GM23248 (cell line): ENCODE measurements at regions not wholly inside any gene's neighbourhood (a gene's known extent, or its start where the extent isn't known, plus 50 kb on each side); places are given as distances from the start of the nearest gene placed in this dataset.

Source experiments
- DNase-seq: peaks from one replicate; pipeline ENCODE4 v3.0.0-alpha.2; 2015
- H2AFZ ChIP-seq: fragments of 200-600 bp; sonication (generic); 2 replicates; pipeline ENCODE4 v1.6.1; 2016; ENCODE audit warnings: antibody characterized with exemption
- H3F3A ChIP-seq: fragments of 200-600 bp; sonication (generic); 2 replicates; pipeline ENCODE4 v1.6.1; 2016; ENCODE audit warnings: mild to moderate bottlenecking, antibody characterized with exemption, mixed run types; ENCODE audit not compliant: insufficient read depth
- H3K27ac ChIP-seq: fragments of 200-600 bp; sonication (generic); 2 replicates; pipeline ENCODE4 v1.5.1; 2016; ENCODE audit warnings: mild to moderate bottlenecking
- H3K27me3 ChIP-seq: fragments of 200-600 bp; sonication (generic); replicated peaks from 2 replicates; pipeline ENCODE4 v1.6.1; 2016; ENCODE audit warnings: mild to moderate bottlenecking; ENCODE audit not compliant: insufficient read depth
- H3K36me3 ChIP-seq: fragments of 200-600 bp; sonication (generic); 2 replicates; pipeline ENCODE4 v1.6.1; 2016; ENCODE audit warnings: low read depth, mild to moderate bottlenecking
- H3K4me1 ChIP-seq: fragments of 200-600 bp; sonication (generic); 2 replicates; pipeline ENCODE4 v1.6.1; 2016; ENCODE audit warnings: mild to moderate bottlenecking; ENCODE audit not compliant: insufficient read depth
- H3K4me2 ChIP-seq: fragments of 200-600 bp; sonication (generic); one replicate; pipeline ENCODE4 v1.6.1; 2016; ENCODE audit warnings: mild to moderate bottlenecking; ENCODE audit not compliant: unreplicated experiment
- H3K4me3 ChIP-seq: fragments of 200-600 bp; sonication (generic); 2 replicates; pipeline ENCODE4 v1.5.1; 2016; ENCODE audit warnings: mild to moderate bottlenecking
- H3K79me2 ChIP-seq: fragments of 200-600 bp; sonication (generic); 2 replicates; pipeline ENCODE4 v1.6.1; 2016; ENCODE audit warnings: mild to moderate bottlenecking; ENCODE audit not compliant: insufficient read depth
- H3K9ac ChIP-seq: fragments of 200-600 bp; sonication (generic); 2 replicates; pipeline ENCODE4 v1.6.1; 2016; ENCODE audit warnings: mild to moderate bottlenecking
- H3K9me2 ChIP-seq: fragments of 200-600 bp; sonication (generic); 2 replicates; pipeline ENCODE4 v1.6.1; 2016; ENCODE audit warnings: mixed run types, mild to moderate bottlenecking, moderate library complexity; ENCODE audit not compliant: insufficient read depth
- H3K9me3 ChIP-seq: fragments of 200-600 bp; sonication (generic); one replicate; pipeline ENCODE4 v1.6.1; 2017; ENCODE audit warnings: low read depth
- H4K20me1 ChIP-seq: fragments of 200-600 bp; sonication (generic); 2 replicates; pipeline ENCODE4 v1.6.0; 2016; ENCODE audit not compliant: insufficient read depth
- EZH2 ChIP-seq: fragments of 200-600 bp; sonication (generic); IDR thresholded peaks from 2 replicates; pipeline ENCODE4 v1.6.1; 2018; ENCODE audit warnings: antibody characterized with exemption, mild to moderate bottlenecking; ENCODE audit not compliant: insufficient read depth, poor library complexity, severe bottlenecking
- EZH2phosphoT487 ChIP-seq: fragments of 200-600 bp; sonication (generic); IDR thresholded peaks from 2 replicates; pipeline ENCODE4 v1.6.1; 2018; ENCODE audit warnings: antibody characterized with exemption, moderate library complexity, mild to moderate bottlenecking, low read depth; ENCODE audit not compliant: insufficient read depth
- WGBS, 2 experiments: methylation state at CpG; one replicate each; pipeline ENCODE4 v1.1.6; 2015 to 2017; ENCODE audit warnings: low lambda C conversion rate in 2 of 2, low coverage in 1 of 2; ENCODE audit errors: missing lambda C conversion rate in 2 of 2; 5-methylcytosine and 5-hydroxymethylcytosine counted together
- in situ Hi-C: fragments of 300-500 bp; cut with MboI; formaldehyde crosslinking; loops from 2 replicates; pipeline ENCODE4 v1.15.0; 2020

GRCh38 chr10:124254490-124254889 lies 161.1 kb upstream of the CHST15 start:
- H2AFZ ChIP-seq = no peak overlapping the region
- no peaks in the 10 kb centered on the region for H4K20me1 ChIP-seq
- H3K36me3 ChIP-seq = no peaks in the 10 kb centered on the region
- H3K79me2 ChIP-seq = no peaks in the 10 kb centered on the region
- no peaks in the 10 kb centered on the region for H3K9me3 ChIP-seq
- in situ Hi-C loops = no loop called here
- H3K9me2 ChIP-seq = no peaks in the 10 kb centered on the region
- H3K4me3 ChIP-seq = no peak overlapping the region
- H3K27ac ChIP-seq = no peak overlapping the region
- no peaks in the 10 kb centered on the region for H3K4me1 ChIP-seq
- TF ChIP-seq EZH2phosphoT487 = no peak
- no peak for TF ChIP-seq EZH2
- WGBS, 2 experiments = 43 to 44% methylated on average over 8 of the region's 8 CpGs
- no peak overlapping the region for H3K9ac ChIP-seq
- H3F3A ChIP-seq = no peaks in the 10 kb centered on the region
- DNase-seq = no peak
- H3K27me3 ChIP-seq = 0 out of 2 replicates have a peak, but pooled peaks cover 5% of the 10 kb centered on the region
- no peak overlapping the region for H3K4me2 ChIP-seq

- H3K27me3 ChIP-seq = 0 out of 2 replicates have a peak, but pooled peaks cover 5% of the 10 kb centered on the region
- no peaks in the 10 kb centered on the region for H3K36me3 ChIP-seq
- no peak for TF ChIP-seq EZH2phosphoT487
- no peak for TF ChIP-seq EZH2
- no peaks in the 10 kb centered on the region for H4K20me1 ChIP-seq
- in situ Hi-C loops = no loop called here
- no peaks in the 10 kb centered on the region for H3K9me3 ChIP-seq
- H3K79me2 ChIP-seq = no peaks in the 10 kb centered on the region
- H3K4me3 ChIP-seq = no peak overlapping the region
- no peak overlapping the region for H2AFZ ChIP-seq
- H3K4me1 ChIP-seq = no peaks in the 10 kb centered on the region
- no peak overlapping the region for H3K27ac ChIP-seq
- H3K9ac ChIP-seq = no peak overlapping the region
- H3K9me2 ChIP-seq = no peaks in the 10 kb centered on the region
- H3F3A ChIP-seq = no peaks in the 10 kb centered on the region
- 11% methylated on average over 1 of the region's 1 CpG for WGBS, 2 experiments
- no peak for DNase-seq
- no peak overlapping the region for H3K4me2 ChIP-seq
Measured at GRCh38 chr10:124253006-124253405, 159.6 kb upstream of the CHST15 start.

- in situ Hi-C loops = no loop called here
- no peak for DNase-seq
Measured at GRCh38 chr10:124252097-124252715, 158.8 kb upstream of the CHST15 start.

GRCh38 chr10:124251317-124252065 lies 158.1 kb upstream of the CHST15 start:
- no peak overlapping the region for H3K27ac ChIP-seq
- in situ Hi-C loops = no loop called here
- no peak overlapping the region for H3K4me2 ChIP-seq
- H3K9me2 ChIP-seq = no peaks in the 10 kb centered on the region
- no peaks in the 10 kb centered on the region for H3F3A ChIP-seq
- no peaks in the 10 kb centered on the region for H3K79me2 ChIP-seq
- no peaks in the 10 kb centered on the region for H4K20me1 ChIP-seq
- H3K9me3 ChIP-seq = no peaks in the 10 kb centered on the region
- 18 to 23% methylated on average over 4 of the region's 4 CpGs for WGBS, 2 experiments
- no peaks in the 10 kb centered on the region for H3K36me3 ChIP-seq
- H3K9ac ChIP-seq = no peak overlapping the region
- 0 out of 2 replicates have a peak, but pooled peaks cover 5% of the 10 kb centered on the region for H3K27me3 ChIP-seq
- TF ChIP-seq EZH2phosphoT487 (no peak), EZH2 (no peak)
- no peaks in the 10 kb centered on the region for H3K4me1 ChIP-seq
- H3K4me3 ChIP-seq = no peak overlapping the region
- DNase-seq = no peak
- H2AFZ ChIP-seq = no peak overlapping the region

More at GRCh38 chr10:124252097-124252715, 158.8 kb upstream of the CHST15 start:
- H3K4me3 ChIP-seq = no peak overlapping the region
- 25 to 26% methylated on average over 8 of the region's 8 CpGs for WGBS, 2 experiments
- no peaks in the 10 kb centered on the region for H3F3A ChIP-seq
- H4K20me1 ChIP-seq = no peaks in the 10 kb centered on the region
- TF ChIP-seq EZH2phosphoT487 = no peak
- TF ChIP-seq EZH2 = no peak
- H3K27me3 ChIP-seq = 0 out of 2 replicates have a peak, but pooled peaks cover 5% of the 10 kb centered on the region
- H3K4me1 ChIP-seq = no peaks in the 10 kb centered on the region
- H3K27ac ChIP-seq = no peak overlapping the region
- H3K9me3 ChIP-seq = no peaks in the 10 kb centered on the region
- no peak overlapping the region for H2AFZ ChIP-seq
- H3K9ac ChIP-seq = no peak overlapping the region
- no peaks in the 10 kb centered on the region for H3K9me2 ChIP-seq
- H3K4me2 ChIP-seq = no peak overlapping the region
- no peaks in the 10 kb centered on the region for H3K79me2 ChIP-seq
- H3K36me3 ChIP-seq = no peaks in the 10 kb centered on the region
